Activated naive CD8-positive, alpha-beta T cell treated with anti-CD3 and anti-CD28 coated beads, Interleukin-2, amount 10 ng/mL, durations not matched to agents 7 days and 5 days (primary cell): ENCODE measurements at regions not wholly inside any gene's neighbourhood (a gene's known extent, or its start where the extent isn't known, plus 50 kb on each side); places are given as distances from the start of the nearest gene placed in this dataset.
A peak's percentile ranks its signal among the peaks of the same experiment; 100 is the strongest.
"Not testable (repeated sequence)": the region's sequence is repeated elsewhere in the genome, so short reads cannot be mapped to it uniquely, and the experiment has no call there.

Experiments used
- ATAC-seq: fragments of 150-1000 bp; cut with Tn5 transposase; one replicate; pipeline ENCODE4 v1.10.0; 2021; ENCODE audit warnings: low read depth, moderate library complexity
- POLR2A ChIA-PET: fragments of 350-600 bp; sonication (Branson Sonifier 250); formaldehyde crosslinking; loops from one replicate; lab custom pipeline; 2021; ENCODE audit warnings: antibody characterized with exemption; lab: Charles Lee
- DNase-seq: peaks from one replicate; pipeline ENCODE4 v3.0.0; 2021
- H3K27ac Mint-ChIP-seq: one replicate; pipeline ENCODE4 v1.8.0; 2022; ENCODE audit warnings: mild to moderate bottlenecking, mixed read lengths
- H3K27me3 Mint-ChIP-seq: one replicate; pipeline ENCODE4 v1.8.0; 2022; ENCODE audit warnings: mild to moderate bottlenecking, moderate library complexity, mixed read lengths
- H3K36me3 Mint-ChIP-seq: one replicate; pipeline ENCODE4 v1.8.0; 2021; ENCODE audit warnings: mild to moderate bottlenecking, mixed read lengths
- H3K4me1 Mint-ChIP-seq: one replicate; pipeline ENCODE4 v1.8.0; 2021; ENCODE audit warnings: mixed read lengths
- H3K4me3 Mint-ChIP-seq: one replicate; pipeline ENCODE4 v1.8.0; 2022; ENCODE audit warnings: mild to moderate bottlenecking, moderate library complexity, mixed read lengths
- H3K9me3 Mint-ChIP-seq: one replicate; pipeline ENCODE4 v1.8.0; 2021; ENCODE audit warnings: mixed read lengths

GRCh38 chr20:29296256-29297230, 1960.9 kb upstream of the DEFB115 start:
- Mint-ChIP-seq H3K4me3 (no peak overlapping the region), H3K27me3 (no peaks in the 10 kb centered on the region), H3K4me1 (no peaks in the 10 kb centered on the region), H3K9me3 (peaks cover 16% of the 10 kb centered on the region), H3K27ac (no peak overlapping the region), H3K36me3 (peaks cover 4% of the 10 kb centered on the region)
- ATAC-seq (no peak), DNase-seq (no peak)
- POLR2A ChIA-PET = no interaction called here

- DNase-seq = no peak
- Mint-ChIP-seq H3K27ac (no peak overlapping the region), H3K36me3 (peaks cover 4% of the 10 kb centered on the region), H3K9me3 (peaks cover 16% of the 10 kb centered on the region), H3K4me1 (no peaks in the 10 kb centered on the region), H3K27me3 (no peaks in the 10 kb centered on the region), H3K4me3 (no peak overlapping the region)
- POLR2A ChIA-PET = no interaction called here
- no peak for ATAC-seq
These were observed 1959.8 kb upstream of the DEFB115 start for GRCh38 chr20:29297411-29298270.

GRCh38 chr20:29298271-29298590, 1959.2 kb upstream of the DEFB115 start:
- Mint-ChIP-seq H3K4me3 (no peak overlapping the region), H3K36me3 (peaks cover 4% of the 10 kb centered on the region), H3K27ac (no peak overlapping the region), H3K9me3 (peaks cover 20% of the 10 kb centered on the region), H3K27me3 (no peaks in the 10 kb centered on the region), H3K4me1 (no peaks in the 10 kb centered on the region)
- DNase-seq (no peak), ATAC-seq (no peak)
- POLR2A ChIA-PET = no interaction called here

- peaks cover 22% of the 10 kb centered on the region for H3K9me3 Mint-ChIP-seq
- H3K4me3 Mint-ChIP-seq = no peak overlapping the region
- H3K27ac Mint-ChIP-seq = no peak overlapping the region
- DNase-seq (no peak), ATAC-seq (no peak)
- H3K36me3 Mint-ChIP-seq = peaks cover 4% of the 10 kb centered on the region
- H3K4me1 Mint-ChIP-seq = no peaks in the 10 kb centered on the region
- POLR2A ChIA-PET = no interaction called here
- no peaks in the 10 kb centered on the region for H3K27me3 Mint-ChIP-seq
These were observed 1958.5 kb upstream of the DEFB115 start for GRCh38 chr20:29298759-29299613.

- DNase-seq (no peak), ATAC-seq (no peak)
- POLR2A ChIA-PET = no interaction called here
- Mint-ChIP-seq H3K4me1 (peaks cover 4% of the 10 kb centered on the region), H3K27me3 (no peaks in the 10 kb centered on the region), H3K9me3 (peaks cover 26% of the 10 kb centered on the region), H3K4me3 (no peak overlapping the region), H3K27ac (no peak overlapping the region), H3K36me3 (peaks cover 8% of the 10 kb centered on the region)
These were observed 1957.5 kb upstream of the DEFB115 start for GRCh38 chr20:29299811-29300578.

GRCh38 chr20:29300579-29301551, 1956.6 kb upstream of the DEFB115 start:
- H3K36me3 Mint-ChIP-seq = peaks cover 16% of the 10 kb centered on the region
- no peaks in the 10 kb centered on the region for H3K27me3 Mint-ChIP-seq
- ATAC-seq = no peak

GRCh38 chr20:29301624-29302259, 1955.7 kb upstream of the DEFB115 start:
- peaks cover 34% of the 10 kb centered on the region for H3K9me3 Mint-ChIP-seq
- DNase-seq (no peak), ATAC-seq (no peak)
- no peak overlapping the region for H3K4me3 Mint-ChIP-seq
- peaks cover 18% of the 10 kb centered on the region for H3K4me1 Mint-ChIP-seq
- no peaks in the 10 kb centered on the region for H3K27me3 Mint-ChIP-seq
- POLR2A ChIA-PET = no interaction called here
- peaks cover 16% of the 10 kb centered on the region for H3K36me3 Mint-ChIP-seq
- no peak overlapping the region for H3K27ac Mint-ChIP-seq

More at GRCh38 chr20:29300579-29301551, 1956.6 kb upstream of the DEFB115 start:
- POLR2A ChIA-PET = no interaction called here
- DNase-seq = no peak
- Mint-ChIP-seq H3K4me3 (no peak overlapping the region), H3K27ac (no peak overlapping the region), H3K4me1 (peaks cover 13% of the 10 kb centered on the region), H3K9me3 (peaks cover 34% of the 10 kb centered on the region)

GRCh38 chr20:29302979-29303644, 1954.4 kb upstream of the DEFB115 start:
- POLR2A ChIA-PET = no interaction called here
- Mint-ChIP-seq H3K27me3 (peaks cover under 1% of the 10 kb centered on the region), H3K27ac (no peak overlapping the region), H3K4me3 (no peak overlapping the region), H3K9me3 (peaks cover 34% of the 10 kb centered on the region), H3K36me3 (peaks cover 20% of the 10 kb centered on the region), H3K4me1 (peaks cover 23% of the 10 kb centered on the region)
- ATAC-seq (no peak), DNase-seq (no peak)

- peaks cover 2% of the 10 kb centered on the region for H3K27me3 Mint-ChIP-seq
- POLR2A ChIA-PET = no interaction called here
- H3K4me1 Mint-ChIP-seq = peaks cover 31% of the 10 kb centered on the region
- peak overlapping the region; percentile 64 for H3K4me3 Mint-ChIP-seq
- ATAC-seq (no peak), DNase-seq (no peak)
- peak overlapping the region; percentile 70 for H3K27ac Mint-ChIP-seq
- H3K36me3 Mint-ChIP-seq = peaks cover 24% of the 10 kb centered on the region
- H3K9me3 Mint-ChIP-seq = peaks cover 29% of the 10 kb centered on the region
These were observed 1950.9 kb upstream of the DEFB115 start for GRCh38 chr20:29306390-29307072.

GRCh38 chr20:29307484-29307883, 1950.0 kb upstream of the DEFB115 start:
- POLR2A ChIA-PET, H3K27me3 Mint-ChIP-seq, H3K4me3 Mint-ChIP-seq, DNase-seq, ATAC-seq, H3K27ac Mint-ChIP-seq: not testable (repeated sequence)
- H3K36me3 Mint-ChIP-seq = peaks cover 24% of the 10 kb centered on the region
- H3K4me1 Mint-ChIP-seq = peaks cover 31% of the 10 kb centered on the region
- H3K9me3 Mint-ChIP-seq = peaks cover 35% of the 10 kb centered on the region
